ENCODE measurements at regions not wholly inside any gene's neighbourhood (a gene's known extent, or its start where the extent isn't known, plus 50 kb on each side); places are given as distances from the start of the nearest gene placed in this dataset.

- DNase-seq = peak; percentile 93
Measured at GRCh38 chr14:32027255-32027939, 49.7 kb upstream of the ARHGAP5 start.

Measured in kidney glomerular epithelial cell (primary cell).